OCI-LY1 (cell line): ENCODE measurements at regions not wholly inside any gene's neighbourhood (a gene's known extent, or its start where the extent isn't known, plus 50 kb on each side); places are given as distances from the start of the nearest gene placed in this dataset.

ENCODE experiments used
- H2AFZ ChIP-seq: fragments of 200-600 bp; sonication (generic), shearing (Covaris generic); 2 replicates; pipeline ENCODE4 v1.6.0; 2014; ENCODE audit warnings: antibody characterized with exemption, mild to moderate bottlenecking, low read length
- H3F3A ChIP-seq: fragments of 200-600 bp; sonication (generic), shearing (Covaris generic); 2 replicates; pipeline ENCODE4 v1.6.0; 2014; ENCODE audit warnings: mild to moderate bottlenecking, antibody characterized with exemption, low read length, moderate library complexity; ENCODE audit not compliant: insufficient read depth
- H3K27ac ChIP-seq: fragments of 200-600 bp; sonication (generic); 2 replicates; pipeline ENCODE4 v1.5.1; 2014; ENCODE audit warnings: low read length, mixed run types, mild to moderate bottlenecking, low read depth; ENCODE audit not compliant: poor library complexity, severe bottlenecking
- H3K27me3 ChIP-seq: fragments of 200-600 bp; sonication (generic); 2 replicates; pipeline ENCODE4 v1.6.0; 2014; ENCODE audit warnings: antibody characterized with exemption, mild to moderate bottlenecking, low read length, moderate library complexity; ENCODE audit not compliant: insufficient read depth
- H3K36me3 ChIP-seq: fragments of 200-600 bp; sonication (generic); 2 replicates; pipeline ENCODE4 v1.6.1; 2014; ENCODE audit warnings: mild to moderate bottlenecking, antibody characterized with exemption, low read length, moderate library complexity, mixed read lengths; ENCODE audit not compliant: insufficient read depth
- H3K4me1 ChIP-seq: fragments of 200-600 bp; sonication (generic); 2 replicates; pipeline ENCODE4 v1.5.1; 2014; ENCODE audit warnings: mild to moderate bottlenecking, low read length, moderate library complexity; ENCODE audit not compliant: insufficient read depth, severe bottlenecking
- H3K4me2 ChIP-seq: fragments of 200-600 bp; sonication (generic), shearing (Covaris generic); 2 replicates; pipeline ENCODE4 v1.6.1; 2014; ENCODE audit warnings: low read length
- H3K4me3 ChIP-seq: fragments of 200-600 bp; sonication (generic); 2 replicates; pipeline ENCODE4 v1.5.1; 2014; ENCODE audit warnings: low read length, low read depth, mild to moderate bottlenecking, mixed read lengths; ENCODE audit not compliant: poor library complexity, severe bottlenecking
- H3K79me2 ChIP-seq: fragments of 200-600 bp; shearing (Covaris generic); 2 replicates; pipeline ENCODE4 v1.6.1; 2016; ENCODE audit warnings: mixed run types, low read length, mixed read lengths; ENCODE audit not compliant: insufficient read depth
- H3K9ac ChIP-seq: fragments of 200-600 bp; sonication (generic), shearing (Covaris generic); 2 replicates; pipeline ENCODE4 v1.6.1; 2014; ENCODE audit warnings: mild to moderate bottlenecking, low read length, mixed read lengths
- H3K9me2 ChIP-seq: fragments of 200-600 bp; sonication (generic), shearing (Covaris generic); 2 replicates; pipeline ENCODE4 v1.6.1; 2014; ENCODE audit warnings: low read depth, mild to moderate bottlenecking, low read length, mixed read lengths
- H3K9me3 ChIP-seq: fragments of 200-600 bp; shearing (Covaris generic); 2 replicates; pipeline ENCODE4 v1.6.1; 2014; ENCODE audit warnings: low read length, mixed read lengths
- H4K20me1 ChIP-seq: fragments of 200-600 bp; sonication (generic), shearing (Covaris generic); 2 replicates; pipeline ENCODE4 v1.6.0; 2016; ENCODE audit warnings: mild to moderate bottlenecking, low read length; ENCODE audit not compliant: insufficient read depth
- EZH2 ChIP-seq: fragments of 200-600 bp; sonication (generic), shearing (Covaris generic); IDR thresholded peaks from 2 replicates; pipeline ENCODE4 v1.8.0; 2017; ENCODE audit warnings: borderline replicate concordance, mixed run types, mild to moderate bottlenecking, antibody characterized with exemption, low read length, moderate library complexity, mixed read lengths
- TF ChIP-seq, protein P1 (sequence below): fragments of 200-600 bp; sonication (generic), shearing (Covaris generic); IDR thresholded peaks from 2 replicates; pipeline ENCODE4 v1.5.1; 2017; ENCODE audit warnings: mild to moderate bottlenecking, antibody characterized with exemption, low read length, moderate library complexity, mixed read lengths

DNA sequence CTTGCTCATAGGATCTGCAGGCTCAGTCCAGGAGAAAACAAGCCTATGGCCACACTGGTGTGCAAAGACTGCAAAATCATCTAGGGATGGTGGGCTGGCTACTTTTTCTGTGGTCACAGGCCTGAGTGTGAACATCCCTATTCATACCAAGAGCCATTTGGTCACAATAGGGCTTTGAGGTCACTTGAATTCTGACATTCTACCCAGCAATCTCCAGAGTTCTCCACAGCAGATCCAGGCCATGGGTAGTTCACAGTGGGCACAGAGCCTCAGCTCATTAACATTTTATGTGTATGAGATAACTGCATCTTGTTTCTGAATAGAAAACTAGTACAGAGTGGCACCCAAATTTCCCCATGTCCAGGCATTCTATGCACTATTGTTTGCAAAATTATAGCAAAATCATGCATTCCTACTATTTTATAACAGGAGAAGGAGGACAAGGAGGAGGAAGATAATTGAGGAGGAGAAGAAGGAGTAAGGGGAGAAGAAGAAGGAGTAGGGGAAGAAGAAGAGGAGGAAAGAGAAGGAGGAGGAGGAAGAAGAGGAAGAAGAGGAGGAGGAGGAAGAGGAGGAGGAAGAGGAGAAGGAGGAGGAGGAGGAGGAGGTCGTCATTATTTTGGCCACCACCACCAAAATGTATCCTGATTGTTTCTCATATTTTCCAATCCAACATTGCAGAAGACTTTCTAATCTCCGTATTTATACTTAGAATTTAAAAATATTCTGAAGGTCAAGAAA is 129.0 kb downstream of the SEMA6D start:
- Histone ChIP-seq H3K4me2 (no peak overlapping the region), H3K9ac (no peak overlapping the region), H4K20me1 (no peaks in the 10 kb centered on the region), H3K4me1 (no peaks in the 10 kb centered on the region), H3K4me3 (no peak overlapping the region), H3K9me2 (no peaks in the 10 kb centered on the region), H3K36me3 (no peaks in the 10 kb centered on the region), H2AFZ (no peak overlapping the region), H3K27ac (no peak overlapping the region), H3F3A (no peaks in the 10 kb centered on the region), H3K27me3 (no peaks in the 10 kb centered on the region), H3K9me3 (no peaks in the 10 kb centered on the region), H3K79me2 (no peaks in the 10 kb centered on the region)
- no peak for TF ChIP-seq EZH2

DNA sequence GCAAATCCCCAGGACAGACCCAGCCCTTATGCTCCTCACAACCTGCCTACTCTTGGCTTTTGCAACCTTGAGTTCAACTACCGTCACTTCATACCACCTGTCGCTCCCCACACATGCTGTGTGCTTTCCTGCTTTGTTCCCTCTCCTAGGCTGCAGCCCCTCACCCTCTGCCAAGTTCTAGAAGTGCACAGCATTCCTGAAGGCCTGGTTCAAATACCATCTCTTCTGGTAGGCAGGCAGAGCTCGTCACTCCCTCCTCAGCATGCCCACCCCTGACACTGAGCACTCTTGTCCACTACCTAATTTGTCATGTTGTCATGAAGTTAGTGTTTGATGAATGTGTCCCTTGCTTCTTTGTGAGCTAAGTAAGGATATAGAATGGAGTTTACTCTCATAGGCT is 129.6 kb downstream of the SEMA6D start:
- no peaks in the 10 kb centered on the region for H3K9me3 ChIP-seq
- no peak overlapping the region for H3K9ac ChIP-seq
- H4K20me1 ChIP-seq: no peaks in the 10 kb centered on the region
- no peaks in the 10 kb centered on the region for H3F3A ChIP-seq
- H3K27me3 ChIP-seq: no peaks in the 10 kb centered on the region
- no peak overlapping the region for H3K4me3 ChIP-seq
- no peak for TF ChIP-seq EZH2
- TF ChIP-seq, protein P1, sequence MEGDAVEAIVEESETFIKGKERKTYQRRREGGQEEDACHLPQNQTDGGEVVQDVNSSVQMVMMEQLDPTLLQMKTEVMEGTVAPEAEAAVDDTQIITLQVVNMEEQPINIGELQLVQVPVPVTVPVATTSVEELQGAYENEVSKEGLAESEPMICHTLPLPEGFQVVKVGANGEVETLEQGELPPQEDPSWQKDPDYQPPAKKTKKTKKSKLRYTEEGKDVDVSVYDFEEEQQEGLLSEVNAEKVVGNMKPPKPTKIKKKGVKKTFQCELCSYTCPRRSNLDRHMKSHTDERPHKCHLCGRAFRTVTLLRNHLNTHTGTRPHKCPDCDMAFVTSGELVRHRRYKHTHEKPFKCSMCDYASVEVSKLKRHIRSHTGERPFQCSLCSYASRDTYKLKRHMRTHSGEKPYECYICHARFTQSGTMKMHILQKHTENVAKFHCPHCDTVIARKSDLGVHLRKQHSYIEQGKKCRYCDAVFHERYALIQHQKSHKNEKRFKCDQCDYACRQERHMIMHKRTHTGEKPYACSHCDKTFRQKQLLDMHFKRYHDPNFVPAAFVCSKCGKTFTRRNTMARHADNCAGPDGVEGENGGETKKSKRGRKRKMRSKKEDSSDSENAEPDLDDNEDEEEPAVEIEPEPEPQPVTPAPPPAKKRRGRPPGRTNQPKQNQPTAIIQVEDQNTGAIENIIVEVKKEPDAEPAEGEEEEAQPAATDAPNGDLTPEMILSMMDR: no peak
- H3K27ac ChIP-seq: no peak overlapping the region
- H3K4me2 ChIP-seq: no peak overlapping the region
- H3K36me3 ChIP-seq: no peaks in the 10 kb centered on the region
- H3K4me1 ChIP-seq: no peaks in the 10 kb centered on the region
- H3K79me2 ChIP-seq: no peaks in the 10 kb centered on the region
- no peak overlapping the region for H2AFZ ChIP-seq
- no peaks in the 10 kb centered on the region for H3K9me2 ChIP-seq

DNA sequence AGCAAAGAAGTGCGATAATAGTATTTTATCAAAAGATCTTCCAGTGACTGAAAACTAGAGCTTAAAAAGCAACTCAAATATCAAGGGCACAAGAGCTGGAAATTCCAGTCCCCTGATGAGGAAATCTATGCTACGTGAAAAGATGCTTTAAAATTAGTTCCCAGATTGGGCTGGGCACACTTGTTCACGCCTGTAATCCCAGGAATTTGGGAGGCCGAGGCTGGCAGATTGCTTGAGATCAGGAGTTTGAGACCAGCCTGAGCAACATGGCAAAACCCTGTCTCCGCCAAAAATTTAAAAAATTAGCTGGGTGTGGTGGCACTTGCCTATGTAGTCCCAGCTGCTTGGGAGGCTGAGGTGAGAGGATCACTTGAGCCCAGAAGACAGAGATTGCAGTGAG is 138.8 kb downstream of the SEMA6D start:
- Histone ChIP-seq H3K27ac (no peak overlapping the region), H3K79me2 (no peaks in the 10 kb centered on the region), H3K36me3 (no peaks in the 10 kb centered on the region), H3K27me3 (no peaks in the 10 kb centered on the region), H3K9me3 (no peaks in the 10 kb centered on the region), H3K4me2 (no peak overlapping the region), H3F3A (no peaks in the 10 kb centered on the region), H2AFZ (no peak overlapping the region), H3K4me3 (no peak overlapping the region), H3K4me1 (no peaks in the 10 kb centered on the region), H3K9me2 (no peaks in the 10 kb centered on the region), H4K20me1 (no peaks in the 10 kb centered on the region), H3K9ac (no peak overlapping the region)
- TF ChIP-seq, protein P1: no peak
- no peak for TF ChIP-seq EZH2
